ENCODE measurements at regions not wholly inside any gene's neighbourhood (a gene's known extent, or its start where the extent isn't known, plus 50 kb on each side); places are given as distances from the start of the nearest gene placed in this dataset.

DNA sequence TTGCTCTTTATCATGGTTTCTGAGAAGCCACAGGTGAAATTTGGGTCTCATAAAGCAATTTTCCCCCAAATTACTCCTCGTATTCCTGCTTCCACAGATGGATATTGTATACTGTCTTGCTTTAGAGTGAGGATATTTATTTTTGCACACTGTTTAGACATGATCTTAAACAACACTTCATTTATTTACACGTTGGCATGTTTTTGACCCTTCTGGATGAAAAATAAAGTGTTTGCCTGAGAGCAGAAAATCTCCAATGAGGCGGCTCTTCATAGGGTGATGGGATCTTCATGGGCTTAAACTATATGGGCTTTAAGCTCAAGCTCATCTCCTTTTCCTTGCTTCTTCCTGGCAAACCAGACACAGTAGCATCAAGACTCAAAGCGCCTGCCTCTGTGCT is 148.4 kb downstream of the MACROH2A1 start:
- DNase-seq (ENCODE audit: extremely low spot score, insufficient read length, low read depth) (no peak), FAIRE-seq (no peak)

DNA sequence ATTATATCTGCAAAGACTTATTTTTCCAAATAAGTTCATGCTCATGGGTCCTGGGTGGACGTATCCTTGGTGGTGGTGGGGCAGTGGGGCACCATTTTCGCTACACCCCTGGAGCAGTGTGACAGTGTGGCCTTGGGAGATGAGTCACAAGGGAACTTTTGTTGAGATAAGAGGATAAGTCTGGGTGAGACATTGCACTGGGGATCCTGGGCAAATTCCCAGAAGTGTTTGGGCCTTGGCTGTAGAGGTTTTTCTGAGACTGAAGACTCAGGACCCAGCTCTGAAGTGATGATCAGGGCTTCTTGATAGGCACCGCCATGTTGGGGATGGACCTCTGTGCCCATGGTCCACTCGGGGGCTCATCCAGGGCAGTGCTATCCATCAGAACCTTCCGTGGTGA is 149.4 kb downstream of the MACROH2A1 start:
- FAIRE-seq (no peak), DNase-seq (ENCODE audit: extremely low spot score, insufficient read length, low read depth) (no peak)

DNA sequence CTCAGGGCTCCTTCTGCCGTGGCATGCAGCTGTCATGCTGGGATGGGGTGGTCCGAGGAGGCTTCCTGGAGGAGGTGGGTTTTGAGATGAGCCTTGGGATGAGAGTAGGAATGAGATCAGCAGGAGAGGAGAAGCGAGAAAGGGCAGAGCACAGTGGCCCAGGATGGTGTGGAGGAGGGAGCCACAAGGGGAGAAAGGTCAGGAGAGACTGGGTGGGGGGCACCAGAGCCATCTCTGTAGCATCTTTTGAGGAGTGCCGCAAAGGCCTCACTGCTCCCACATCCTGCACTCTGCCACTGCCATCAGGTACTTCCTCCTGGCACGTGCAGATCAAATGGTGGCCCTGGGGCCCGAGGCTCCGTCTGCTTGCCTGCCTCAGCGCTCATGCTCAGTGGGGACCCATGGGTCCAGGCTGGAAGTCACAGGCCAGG is 150.2 kb downstream of the MACROH2A1 start:
- FAIRE-seq: no peak

DNA sequence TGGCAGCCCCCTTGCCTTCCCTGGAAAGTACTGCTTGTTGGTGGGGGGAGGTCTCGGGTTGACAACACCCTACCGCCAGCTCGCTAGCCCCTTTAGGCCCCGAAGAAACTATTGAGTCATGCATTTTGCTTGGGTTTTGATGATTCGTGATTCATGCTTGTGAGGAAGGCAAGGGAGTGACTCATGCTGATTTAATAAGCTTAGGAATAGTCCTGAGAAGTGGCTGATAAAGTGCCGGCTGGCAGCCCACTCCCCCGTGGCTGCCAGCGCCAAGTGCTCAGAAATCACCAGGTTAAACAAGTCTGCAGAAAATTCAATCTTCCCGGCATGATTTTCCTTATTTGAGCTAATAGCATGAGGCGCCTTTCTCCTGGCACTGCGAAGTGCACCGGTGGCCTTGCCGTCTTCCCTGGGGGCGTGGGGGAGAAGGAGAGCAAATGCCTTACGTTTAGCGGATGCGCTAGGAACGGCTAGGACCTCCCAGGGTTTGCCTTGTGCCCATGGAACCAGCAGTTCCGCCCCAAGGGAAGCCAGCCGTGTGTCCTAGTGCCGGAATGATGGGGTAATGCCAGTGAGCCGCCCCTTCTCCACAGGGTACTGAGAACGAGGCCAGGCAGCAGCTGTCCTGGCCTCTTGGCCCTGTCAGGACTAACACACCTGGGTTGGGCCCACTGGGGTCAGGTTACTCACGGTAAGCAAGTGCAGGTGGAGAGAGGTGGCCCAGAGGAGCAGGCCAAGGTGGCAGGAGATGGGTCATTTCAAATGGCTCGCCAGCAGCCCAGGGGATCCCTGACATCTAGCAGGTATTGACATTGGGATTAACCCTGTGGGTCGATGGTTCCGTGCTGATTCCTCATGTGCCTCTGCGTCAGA is 151.9 kb downstream of the MACROH2A1 start:
- FAIRE-seq (no peak), DNase-seq (ENCODE audit: extremely low spot score, insufficient read length, low read depth) (no peak)

More for the DNA sequence above, 150.2 kb downstream of the MACROH2A1 start:
- no peak for DNase-seq (ENCODE audit: extremely low spot score, insufficient read length, low read depth)

DNA sequence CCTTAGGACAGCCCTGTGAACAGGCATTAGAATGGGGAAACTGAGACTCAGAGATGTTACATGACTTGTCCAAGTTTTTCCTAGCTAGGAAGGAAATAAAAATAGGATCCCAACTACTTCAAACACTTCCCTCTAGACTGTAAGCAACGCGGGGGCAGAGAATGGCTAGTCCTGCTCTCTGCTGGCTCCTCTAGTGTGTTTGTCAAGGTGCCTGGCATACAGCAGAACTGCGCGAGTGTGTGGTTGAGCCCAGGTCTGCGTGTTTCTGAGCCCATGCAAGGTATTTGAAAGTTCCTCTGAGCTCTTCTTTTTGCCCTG is 152.5 kb downstream of the MACROH2A1 start:
- DNase-seq (ENCODE audit: extremely low spot score, insufficient read length, low read depth) (no peak), FAIRE-seq (no peak)

DNA sequence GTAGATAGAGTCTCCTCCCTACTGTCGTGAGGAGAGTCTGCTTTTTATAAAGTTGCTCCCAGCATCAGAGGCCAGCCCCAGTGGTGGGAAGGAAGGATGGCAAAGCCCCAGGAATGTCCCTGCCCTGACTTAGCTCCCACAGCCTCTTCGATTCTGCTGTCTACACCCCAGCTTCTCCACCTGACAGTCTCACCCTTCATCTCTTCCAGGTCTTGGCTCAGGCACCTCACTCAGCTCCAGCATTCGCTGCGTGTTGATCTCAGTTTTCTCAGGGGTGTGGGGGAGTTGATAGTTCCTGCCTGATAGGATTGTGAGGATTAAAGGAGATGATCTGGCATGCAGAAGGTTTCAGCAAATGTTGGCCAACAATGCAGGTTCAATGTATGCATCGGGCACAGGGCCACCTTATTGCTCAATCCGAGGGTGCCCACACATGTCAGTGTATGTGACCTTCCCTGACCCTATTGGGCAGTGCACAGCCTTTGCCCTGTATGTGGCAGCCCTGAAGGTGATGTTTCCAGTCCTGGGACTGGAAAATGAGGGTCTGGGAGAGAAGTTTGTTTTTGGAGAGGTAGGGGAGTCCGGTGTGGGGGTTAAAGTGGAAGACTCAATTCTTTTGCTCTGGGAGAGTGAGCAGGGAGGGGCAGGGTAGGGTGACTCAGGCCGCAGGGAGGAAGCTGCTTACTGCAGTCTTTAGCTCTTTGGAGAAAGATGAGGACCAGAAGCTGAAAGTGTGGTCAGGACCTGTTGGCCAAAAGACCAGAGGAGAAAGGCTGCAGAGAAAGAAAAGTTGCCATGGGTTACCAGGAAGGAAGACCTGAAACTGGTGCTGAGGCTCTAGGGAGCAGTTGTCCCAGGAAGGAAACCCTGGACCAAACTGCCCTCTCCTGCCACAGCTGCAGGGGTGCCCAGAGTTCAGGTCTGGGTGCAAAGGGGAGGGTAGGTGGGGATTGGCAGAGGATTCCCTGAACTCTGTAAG is 153.2 kb downstream of the MACROH2A1 start:
- FAIRE-seq (no peak), DNase-seq (ENCODE audit: extremely low spot score, insufficient read length, low read depth) (no peak)

DNA sequence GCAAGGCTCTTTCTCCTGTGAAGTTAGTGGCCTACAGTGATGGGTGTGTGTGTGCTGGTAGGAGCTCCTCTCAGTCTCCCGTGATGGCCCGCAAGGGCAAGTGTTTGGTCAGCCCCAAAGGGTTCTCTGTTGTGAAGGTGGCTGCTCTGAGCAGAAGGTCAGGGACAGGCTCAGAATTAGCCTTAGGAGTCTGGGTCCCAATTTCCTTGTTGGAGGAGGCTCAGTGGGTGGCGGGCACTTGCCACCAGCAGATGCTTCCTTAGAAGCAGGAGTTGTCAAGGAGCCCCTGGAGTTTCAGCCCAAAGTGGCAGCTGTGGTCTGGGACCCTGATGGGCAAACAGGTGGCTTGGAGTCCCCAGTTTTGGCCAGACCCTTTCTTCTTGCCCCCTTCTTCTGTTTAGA is 154.4 kb downstream of the MACROH2A1 start:
- no peak for FAIRE-seq

DNA sequence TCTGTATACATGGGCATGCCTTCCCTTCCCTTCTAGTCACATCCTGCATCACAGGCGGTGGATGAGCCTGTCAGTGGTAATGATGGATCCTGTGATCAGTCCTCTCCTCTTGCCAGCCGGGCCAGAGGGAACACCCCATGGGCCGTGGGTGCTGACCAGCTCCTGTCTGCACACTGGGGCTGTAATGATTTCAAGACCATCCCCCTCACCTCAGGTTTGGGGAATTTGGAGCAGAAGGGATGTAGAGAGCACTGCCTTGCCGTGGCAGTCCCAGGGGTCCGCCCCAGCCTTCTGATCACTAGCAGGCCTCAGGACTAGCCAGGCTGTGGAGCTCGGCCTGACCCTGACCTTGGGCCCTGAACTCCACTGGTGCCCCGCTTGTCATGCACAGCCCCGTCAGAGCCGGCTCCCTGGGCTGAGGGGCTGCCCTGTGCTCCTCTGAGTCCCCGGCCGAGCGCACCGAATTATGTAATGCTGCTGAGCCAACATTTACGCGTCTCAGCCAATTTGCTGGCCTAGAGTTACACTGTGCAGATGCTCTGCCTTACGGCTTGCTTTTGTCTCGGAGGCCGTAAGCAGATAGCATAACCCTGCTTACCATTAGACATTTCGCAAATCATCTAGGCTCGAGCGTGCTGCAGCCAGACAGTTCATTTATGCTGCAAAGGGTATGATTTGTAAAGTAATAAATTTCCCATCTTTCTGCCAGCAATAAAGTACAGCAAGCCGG is 155.3 kb downstream of the MACROH2A1 start:
- DNase-seq (ENCODE audit: extremely low spot score, insufficient read length, low read depth): no peak
- no peak for FAIRE-seq

More for the DNA sequence above, 154.4 kb downstream of the MACROH2A1 start:
- no peak for DNase-seq (ENCODE audit: extremely low spot score, insufficient read length, low read depth)

DNA sequence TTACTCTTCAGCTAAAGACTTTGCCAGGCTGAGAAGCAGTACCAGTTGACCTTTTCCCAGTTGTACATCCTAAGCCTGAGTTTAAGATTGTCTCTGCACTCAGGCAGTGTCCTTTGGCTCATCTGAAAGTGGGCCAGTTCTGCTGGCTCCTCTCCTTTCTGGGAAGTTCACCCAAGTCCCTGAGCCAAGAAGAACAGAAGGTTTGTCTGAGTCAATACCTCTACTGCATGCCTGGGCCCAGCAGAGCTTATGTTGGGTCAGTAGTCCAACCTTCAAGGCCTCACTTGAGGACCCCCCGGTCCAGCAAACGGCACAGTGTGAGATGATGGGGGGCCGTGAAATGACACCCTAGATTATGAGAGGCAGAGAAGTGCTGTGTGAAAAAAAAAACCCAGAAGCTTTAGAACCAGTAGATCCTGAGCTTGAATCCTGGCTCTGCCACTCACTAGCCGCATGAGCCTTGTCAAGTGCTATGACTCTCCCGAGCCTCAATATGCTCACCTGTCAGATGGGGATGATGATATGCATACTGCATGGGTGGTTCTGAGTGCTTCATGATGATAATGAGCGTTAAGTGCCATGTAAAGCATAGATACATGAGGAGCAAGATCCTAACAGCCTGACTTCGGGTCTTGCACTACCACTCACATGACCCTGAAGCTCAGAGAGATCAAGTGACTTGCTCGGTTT is 156.0 kb downstream of the MACROH2A1 start:
- FAIRE-seq: no peak
- no peak for DNase-seq (ENCODE audit: extremely low spot score, insufficient read length, low read depth)

DNA sequence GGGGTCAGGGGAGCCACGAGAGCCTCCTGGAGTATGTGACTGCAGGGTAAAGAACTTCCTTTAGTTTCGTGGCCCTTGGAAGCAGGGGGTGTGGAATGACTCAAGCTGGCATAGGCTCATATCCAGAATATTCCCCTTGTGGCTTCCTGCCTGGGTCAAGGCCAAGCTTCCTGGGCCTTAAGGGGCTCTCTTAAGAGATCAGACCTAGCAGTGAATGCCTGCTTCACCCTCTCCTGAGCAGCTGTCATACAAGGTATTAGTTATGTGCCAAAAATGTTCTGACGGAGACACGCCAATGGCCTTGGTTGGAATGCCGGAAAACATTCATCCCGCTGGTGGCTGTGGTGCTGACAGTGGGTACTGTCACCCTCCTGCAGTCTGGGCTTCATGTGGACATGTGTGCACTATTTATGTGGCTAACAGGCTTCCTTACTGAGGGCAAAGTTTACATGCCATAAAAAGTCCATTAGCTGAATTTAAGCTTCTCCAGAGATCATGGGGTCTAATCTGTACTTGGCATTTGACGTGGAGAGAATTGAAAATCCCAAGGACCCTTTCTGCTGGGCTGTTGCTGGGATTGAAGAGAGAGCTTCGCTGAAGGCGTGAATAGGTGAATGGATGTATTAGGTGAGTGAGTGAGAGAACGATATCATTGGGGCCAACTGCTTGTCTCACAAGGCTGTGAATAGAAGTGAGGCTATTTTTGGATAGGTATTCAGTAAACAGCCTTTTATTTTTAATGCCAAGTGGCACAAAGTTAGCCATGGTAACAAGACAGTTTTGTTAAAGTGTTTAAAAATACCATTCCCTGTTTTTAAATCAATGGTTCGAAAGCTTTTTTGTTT is 156.8 kb downstream of the MACROH2A1 start:
- no peak for DNase-seq (ENCODE audit: extremely low spot score, insufficient read length, low read depth)
- no peak for FAIRE-seq

DNA sequence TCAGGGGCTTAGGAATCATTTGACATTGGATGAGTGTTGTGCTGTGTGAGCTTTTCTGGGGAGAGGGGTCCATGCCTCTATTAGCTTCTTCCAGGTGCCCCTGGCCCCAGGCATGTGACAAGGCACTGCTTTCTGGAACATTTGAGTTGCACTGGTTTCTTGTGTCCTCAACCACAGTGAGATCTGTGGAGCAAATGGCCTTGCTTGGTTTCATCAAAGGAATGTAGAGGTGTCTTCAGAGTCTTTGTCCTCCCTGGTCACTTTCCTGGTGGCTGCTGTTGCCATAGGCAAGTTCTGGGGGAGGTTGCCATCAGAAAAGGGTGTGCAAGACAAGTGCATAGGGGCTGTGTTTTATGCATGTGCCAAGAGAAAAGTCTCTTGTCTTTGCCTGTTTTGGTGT is 157.5 kb downstream of the MACROH2A1 start:
- FAIRE-seq: no peak
- DNase-seq (ENCODE audit: extremely low spot score, insufficient read length, low read depth): no peak

DNA sequence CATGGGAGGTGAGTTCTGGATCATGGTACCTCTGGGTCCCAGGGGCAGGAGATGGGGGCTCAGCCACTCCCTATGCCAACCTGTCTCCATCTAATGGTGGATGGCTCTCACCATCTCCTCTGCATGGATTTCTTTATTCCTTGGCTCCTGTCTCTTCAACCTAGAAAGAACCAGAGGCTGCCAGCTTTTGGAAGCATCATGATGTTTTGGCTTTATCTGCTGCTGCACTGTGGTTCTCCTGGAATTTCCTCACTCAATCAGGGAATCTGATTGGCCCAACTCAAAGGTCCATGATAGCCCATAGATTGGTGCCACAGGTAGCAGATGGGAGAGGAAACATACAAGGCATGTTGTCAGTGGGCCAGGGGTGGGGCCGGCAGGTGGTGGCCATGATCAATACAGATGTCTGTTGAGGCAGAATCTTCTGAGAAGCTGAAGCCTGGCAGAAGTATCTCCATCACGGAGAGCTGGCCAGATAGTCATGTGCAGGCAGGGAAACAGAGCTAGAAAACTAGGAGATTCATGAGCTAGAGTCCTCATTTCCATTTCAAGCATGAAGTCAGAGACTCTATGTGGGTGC is 158.2 kb downstream of the MACROH2A1 start:
- FAIRE-seq: no peak
- DNase-seq (ENCODE audit: extremely low spot score, insufficient read length, low read depth): no peak

DNA sequence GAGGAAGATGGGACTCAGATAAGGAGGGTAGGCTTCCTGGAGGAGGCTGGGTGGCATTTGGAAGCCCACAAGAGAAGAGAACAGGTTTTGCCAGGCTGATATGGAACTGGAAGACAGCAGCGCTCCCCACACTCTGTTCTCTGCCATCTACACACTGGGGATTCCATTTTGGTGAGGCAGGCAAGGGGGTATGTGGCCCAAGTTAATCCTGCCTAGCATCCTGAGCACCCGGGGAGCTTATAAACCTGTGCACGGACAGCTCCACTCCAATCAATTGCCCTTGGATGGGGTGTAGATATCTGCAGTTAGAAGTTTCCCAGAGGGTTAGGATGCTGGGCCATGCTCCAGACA is 158.8 kb downstream of the MACROH2A1 start:
- FAIRE-seq: no peak
- DNase-seq (ENCODE audit: extremely low spot score, insufficient read length, low read depth): no peak

DNA sequence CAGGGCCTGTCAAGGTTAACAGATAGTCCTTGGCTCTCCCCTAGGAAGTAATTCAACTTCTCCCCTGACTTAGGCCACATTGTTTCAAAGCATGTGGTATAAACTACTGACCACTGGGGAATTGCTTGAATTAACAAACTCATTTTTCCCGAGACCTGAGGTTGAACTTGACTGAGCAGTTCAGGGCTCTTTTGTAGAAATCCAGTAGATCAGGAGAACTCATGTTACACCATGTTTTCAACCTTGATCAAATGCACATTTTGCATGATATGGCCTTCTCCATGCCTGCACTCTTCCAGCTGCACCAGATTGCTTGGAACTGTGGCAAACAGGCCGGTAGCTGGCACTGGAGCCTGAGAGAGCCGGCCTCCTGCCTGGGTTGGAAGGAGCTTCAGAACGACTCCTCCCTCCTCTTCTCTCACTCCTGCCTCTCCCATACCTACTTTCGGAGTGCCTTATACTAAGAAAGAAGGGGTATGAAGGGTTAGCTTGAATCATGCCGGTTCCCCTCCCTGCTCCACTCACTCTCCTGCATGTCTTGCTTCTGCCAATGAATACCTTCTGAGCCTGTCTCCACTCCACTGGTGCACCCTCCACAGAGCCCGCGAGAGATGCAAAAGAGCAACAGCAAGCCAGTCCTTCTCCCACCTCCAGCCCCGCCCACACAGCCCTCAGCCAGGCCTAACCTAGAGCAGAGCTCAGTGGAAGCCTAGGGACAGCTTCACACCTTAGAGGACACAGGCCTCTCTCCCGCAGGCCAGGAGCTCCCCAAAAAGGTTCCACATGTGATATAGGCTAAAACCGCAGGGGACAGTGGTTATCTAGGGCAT is 159.4 kb downstream of the MACROH2A1 start:
- FAIRE-seq (no peak), DNase-seq (ENCODE audit: extremely low spot score, insufficient read length, low read depth) (no peak)

DNA sequence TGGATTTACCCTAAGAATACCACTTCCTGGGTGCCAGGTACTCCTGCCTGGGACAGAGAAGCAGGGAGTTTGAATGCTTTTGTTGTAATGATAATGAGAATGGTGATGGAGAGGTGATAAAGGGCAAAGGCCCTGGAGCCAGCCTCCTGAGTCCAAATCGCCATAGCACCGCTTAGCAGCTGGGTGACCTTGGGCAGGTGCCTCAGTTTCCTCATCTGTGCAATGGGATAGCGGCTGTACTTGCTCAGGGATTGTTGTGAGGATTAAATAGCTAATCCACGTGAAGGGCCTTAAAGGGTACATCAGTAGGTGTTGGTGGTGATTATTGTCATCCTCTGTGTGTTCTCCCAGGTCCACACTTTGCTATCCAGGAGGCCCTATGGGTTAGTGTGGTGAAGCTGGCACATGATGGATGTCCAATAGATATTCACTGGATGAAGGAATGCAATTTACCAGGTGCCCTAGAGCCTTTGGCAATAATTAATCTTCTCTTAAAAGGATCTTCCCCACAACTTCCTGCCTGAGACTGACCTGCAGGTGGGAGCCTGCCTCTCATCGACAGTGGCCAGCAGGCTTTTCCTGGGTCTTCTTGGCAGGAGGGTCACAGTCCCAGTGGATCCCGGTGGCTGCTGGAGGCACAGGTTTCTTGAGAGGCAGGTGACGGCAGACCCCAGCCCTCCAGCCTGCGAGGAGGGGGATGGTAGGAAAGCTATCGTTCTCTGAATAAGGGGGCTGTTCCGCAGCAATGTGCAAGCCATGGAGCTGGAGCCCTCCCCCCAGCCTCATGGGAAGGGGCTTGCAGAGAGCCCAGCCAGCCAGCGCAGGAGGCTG is 160.2 kb downstream of the MACROH2A1 start:
- FAIRE-seq: no peak
- DNase-seq (ENCODE audit: extremely low spot score, insufficient read length, low read depth): no peak

DNA sequence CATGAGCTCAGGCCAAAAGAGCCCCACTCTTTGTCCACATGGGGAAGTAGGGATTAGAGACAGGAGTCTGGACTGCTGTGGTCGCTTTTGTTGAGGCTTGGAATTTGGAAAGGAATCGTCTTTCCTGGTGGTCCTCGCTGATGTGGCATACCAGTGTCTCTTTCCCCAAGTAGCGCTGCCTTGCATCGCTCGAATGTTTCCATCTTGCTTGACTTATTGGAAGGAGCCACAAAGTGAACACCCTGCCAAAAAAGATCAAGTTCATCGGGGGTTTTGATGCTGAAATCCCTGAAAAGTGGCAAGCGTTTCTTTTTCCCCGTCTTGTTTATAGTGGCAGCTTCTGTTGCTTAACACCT is 161.3 kb downstream of the MACROH2A1 start:
- FAIRE-seq: no peak
- DNase-seq (ENCODE audit: extremely low spot score, insufficient read length, low read depth): no peak

All from GM18507 (cell line).